ENCODE measurements at regions not wholly inside any gene's neighbourhood (a gene's known extent, or its start where the extent isn't known, plus 50 kb on each side); places are given as distances from the start of the nearest gene placed in this dataset.

GRCh38 chr4:124579896-124580295, 132.6 kb downstream of the ANKRD50 start:
- no peak overlapping the region for H3K27ac ChIP-seq
- no peak overlapping the region for H3K4me3 ChIP-seq
- no peaks in the 10 kb centered on the region for H3K27me3 ChIP-seq
- no peak for TF ChIP-seq POLR2A (IDR thresholded peaks at IDR 0.05)
- TF ChIP-seq, protein P1, sequence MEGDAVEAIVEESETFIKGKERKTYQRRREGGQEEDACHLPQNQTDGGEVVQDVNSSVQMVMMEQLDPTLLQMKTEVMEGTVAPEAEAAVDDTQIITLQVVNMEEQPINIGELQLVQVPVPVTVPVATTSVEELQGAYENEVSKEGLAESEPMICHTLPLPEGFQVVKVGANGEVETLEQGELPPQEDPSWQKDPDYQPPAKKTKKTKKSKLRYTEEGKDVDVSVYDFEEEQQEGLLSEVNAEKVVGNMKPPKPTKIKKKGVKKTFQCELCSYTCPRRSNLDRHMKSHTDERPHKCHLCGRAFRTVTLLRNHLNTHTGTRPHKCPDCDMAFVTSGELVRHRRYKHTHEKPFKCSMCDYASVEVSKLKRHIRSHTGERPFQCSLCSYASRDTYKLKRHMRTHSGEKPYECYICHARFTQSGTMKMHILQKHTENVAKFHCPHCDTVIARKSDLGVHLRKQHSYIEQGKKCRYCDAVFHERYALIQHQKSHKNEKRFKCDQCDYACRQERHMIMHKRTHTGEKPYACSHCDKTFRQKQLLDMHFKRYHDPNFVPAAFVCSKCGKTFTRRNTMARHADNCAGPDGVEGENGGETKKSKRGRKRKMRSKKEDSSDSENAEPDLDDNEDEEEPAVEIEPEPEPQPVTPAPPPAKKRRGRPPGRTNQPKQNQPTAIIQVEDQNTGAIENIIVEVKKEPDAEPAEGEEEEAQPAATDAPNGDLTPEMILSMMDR (IDR thresholded peaks at IDR 0.05), result no peak
- H3K36me3 ChIP-seq, result no peaks in the 10 kb centered on the region
- no peak for DNase-seq
- no peaks in the 10 kb centered on the region for H3K4me1 ChIP-seq
- H3K9me3 ChIP-seq, result no peaks in the 10 kb centered on the region

DNA sequence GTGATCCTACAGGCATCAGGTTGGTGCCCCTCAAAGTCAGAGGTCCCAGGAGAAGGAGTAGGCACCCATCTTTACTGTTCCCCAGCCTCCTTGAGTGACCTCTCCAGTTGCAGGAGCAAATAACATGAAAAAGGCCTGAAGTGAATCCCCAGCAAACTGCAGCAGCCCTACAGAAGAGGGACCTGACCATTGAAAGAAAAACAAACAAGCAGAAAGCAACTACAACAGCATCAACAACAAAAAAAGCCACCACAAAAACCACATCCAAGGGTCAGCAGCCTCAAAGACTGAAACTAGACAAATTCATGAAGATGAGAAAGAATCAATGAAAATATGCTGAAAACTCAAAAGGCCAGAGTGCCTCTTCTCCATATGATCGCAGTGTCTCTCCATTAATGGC, 128.7 kb downstream of the ANKRD50 start:
- Histone ChIP-seq H3K4me1 (no peaks in the 10 kb centered on the region), H3K4me3 (no peak overlapping the region), H3K27me3 (no peaks in the 10 kb centered on the region), H3K36me3 (no peaks in the 10 kb centered on the region), H3K9me3 (no peaks in the 10 kb centered on the region), H3K27ac (no peak overlapping the region)
- DNase-seq, result no peak
- TF ChIP-seq, protein P1 (IDR thresholded peaks at IDR 0.05), result no peak
- no peak for TF ChIP-seq POLR2A (IDR thresholded peaks at IDR 0.05)

GRCh38 chr4:124589786-124590185, 122.7 kb downstream of the ANKRD50 start:
- Histone ChIP-seq H3K36me3 (no peaks in the 10 kb centered on the region), H3K27ac (no peak overlapping the region), H3K9me3 (no peaks in the 10 kb centered on the region), H3K4me3 (no peak overlapping the region), H3K4me1 (no peaks in the 10 kb centered on the region), H3K27me3 (no peaks in the 10 kb centered on the region)
- TF ChIP-seq POLR2A (IDR thresholded peaks at IDR 0.05), result no peak
- TF ChIP-seq, protein P1 (IDR thresholded peaks at IDR 0.05), result no peak
- no peak for DNase-seq

DNA sequence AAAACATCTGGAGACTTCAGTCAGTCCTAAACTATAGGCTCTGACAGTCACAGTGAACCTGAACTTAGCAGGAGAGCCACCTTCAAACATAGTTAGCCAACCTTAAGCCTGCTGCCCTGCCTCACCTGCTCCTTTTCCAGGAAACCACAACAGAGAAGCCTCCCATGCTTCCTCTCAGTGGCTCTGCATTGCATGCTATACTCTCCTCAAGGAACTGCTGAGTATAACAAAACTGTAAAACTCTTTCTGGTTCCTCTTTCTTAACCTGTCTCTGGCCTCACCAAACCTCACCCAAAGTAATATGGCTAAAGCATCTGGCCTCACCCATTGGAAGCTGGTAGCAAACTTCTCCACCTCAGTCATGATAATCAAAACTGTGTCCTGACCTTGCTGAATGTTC, 122.1 kb downstream of the ANKRD50 start:
- H3K9me3 ChIP-seq, result no peaks in the 10 kb centered on the region
- TF ChIP-seq, protein P1 (IDR thresholded peaks at IDR 0.05), result no peak
- no peak for TF ChIP-seq POLR2A (IDR thresholded peaks at IDR 0.05)
- H3K27me3 ChIP-seq, result no peaks in the 10 kb centered on the region
- no peak for DNase-seq
- no peak overlapping the region for H3K27ac ChIP-seq
- no peak overlapping the region for H3K4me3 ChIP-seq
- no peaks in the 10 kb centered on the region for H3K36me3 ChIP-seq
- no peaks in the 10 kb centered on the region for H3K4me1 ChIP-seq

- DNase-seq, result no peak
- TF ChIP-seq, protein P1 (IDR thresholded peaks at IDR 0.05), result no peak
- no peak for TF ChIP-seq POLR2A (IDR thresholded peaks at IDR 0.05)
Observed at GRCh38 chr4:124591637-124592036, 120.9 kb downstream of the ANKRD50 start.

GRCh38 chr4:124593494-124593893, 119.0 kb downstream of the ANKRD50 start:
- Histone ChIP-seq H3K36me3 (no peaks in the 10 kb centered on the region), H3K4me3 (no peak overlapping the region), H3K9me3 (no peaks in the 10 kb centered on the region), H3K27me3 (no peaks in the 10 kb centered on the region), H3K4me1 (no peaks in the 10 kb centered on the region), H3K27ac (no peak overlapping the region)
- DNase-seq, result no peak
- TF ChIP-seq, protein P1 (IDR thresholded peaks at IDR 0.05), result no peak
- TF ChIP-seq POLR2A (IDR thresholded peaks at IDR 0.05), result no peak

More at GRCh38 chr4:124591637-124592036, 120.9 kb downstream of the ANKRD50 start:
- H3K36me3 ChIP-seq, result no peaks in the 10 kb centered on the region
- H3K9me3 ChIP-seq, result no peaks in the 10 kb centered on the region
- no peaks in the 10 kb centered on the region for H3K4me1 ChIP-seq
- no peak overlapping the region for H3K4me3 ChIP-seq
- no peaks in the 10 kb centered on the region for H3K27me3 ChIP-seq
- no peak overlapping the region for H3K27ac ChIP-seq
